ENCODE measurements at regions not wholly inside any gene's neighbourhood (a gene's known extent, or its start where the extent isn't known, plus 50 kb on each side); places are given as distances from the start of the nearest gene placed in this dataset.
A peak's percentile ranks its signal among the peaks of the same experiment; 100 is the strongest.
"Not testable (repeated sequence)": the region's sequence is repeated elsewhere in the genome, so short reads cannot be mapped to it uniquely, and the experiment has no call there.

GRCh38 chr18:34942276-34942675, 98.9 kb upstream of the MAPRE2 start:
- DNase-seq (ENCODE audit: low read depth): no peak

GRCh38 chr18:34942975-34943374, 98.2 kb upstream of the MAPRE2 start:
- DNase-seq (ENCODE audit: low read depth): no peak

DNA sequence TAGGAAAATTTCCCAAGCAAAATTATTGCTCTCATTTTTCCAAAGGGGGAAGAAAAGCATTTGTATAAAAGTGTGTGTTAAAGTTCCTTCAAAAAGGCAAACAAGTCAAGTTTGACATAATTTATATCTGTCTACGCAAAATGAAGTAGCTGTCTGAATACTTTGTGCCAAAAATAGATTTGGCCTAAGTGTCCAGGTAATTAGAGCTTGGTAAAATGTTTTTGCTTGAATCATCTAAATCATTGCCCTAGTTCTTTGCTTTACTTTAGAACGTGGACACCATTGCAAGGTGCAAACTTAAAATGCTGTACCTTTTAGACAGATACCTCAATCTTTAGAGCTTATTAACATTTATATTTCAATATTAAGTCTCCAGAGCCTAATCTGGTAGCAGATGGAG, 97.6 kb upstream of the MAPRE2 start:
- DNase-seq (ENCODE audit: low read depth): no peak

- DNase-seq (ENCODE audit: low read depth): no peak
Measured at GRCh38 chr18:34947711-34948125, 93.5 kb upstream of the MAPRE2 start.

DNA sequence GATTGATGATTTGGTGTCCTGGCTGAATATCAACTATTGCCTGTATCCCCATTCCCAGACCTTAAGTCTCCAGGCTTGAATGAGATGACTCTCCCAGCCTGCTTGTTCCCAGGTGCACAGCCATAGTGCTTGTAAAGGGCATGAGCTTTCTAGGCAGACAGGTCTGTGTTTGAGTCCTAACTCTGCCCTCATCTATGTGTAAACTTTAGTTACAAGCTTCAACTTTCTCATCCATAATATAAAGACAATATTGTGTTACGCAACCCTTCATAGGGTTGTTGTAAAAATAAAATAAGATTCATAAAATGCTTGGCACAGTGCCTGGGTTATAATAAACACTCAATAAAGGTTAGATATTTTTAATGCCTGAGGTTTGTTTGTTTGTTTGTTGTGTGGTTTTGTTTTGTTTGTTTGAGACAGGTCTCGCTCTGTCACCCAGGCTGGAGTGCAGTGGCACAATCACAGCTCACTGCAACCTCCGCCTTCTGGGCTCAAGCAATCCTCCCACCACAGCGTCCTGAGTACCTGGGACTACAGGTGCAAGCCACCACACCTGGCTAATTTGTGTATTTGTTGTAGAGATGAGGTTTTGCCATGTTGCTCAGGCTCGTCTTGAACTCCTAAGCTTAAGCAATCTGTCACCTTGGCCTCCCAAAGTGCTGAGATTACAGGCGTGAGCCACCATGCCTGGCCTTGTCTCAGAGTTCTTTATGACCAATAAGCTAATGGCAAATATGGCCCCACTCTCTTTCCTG, 89.4 kb upstream of the MAPRE2 start:
- no peak for DNase-seq (ENCODE audit: low read depth)

GRCh38 chr18:34953212-34953611, 88.0 kb upstream of the MAPRE2 start:
- no peak for DNase-seq (ENCODE audit: low read depth)

- DNase-seq (ENCODE audit: low read depth): not testable (repeated sequence)
Measured at GRCh38 chr18:34955494-34955893, 85.7 kb upstream of the MAPRE2 start.

GRCh38 chr18:34956663-34957062, 84.5 kb upstream of the MAPRE2 start:
- no peak for DNase-seq (ENCODE audit: low read depth)

DNA sequence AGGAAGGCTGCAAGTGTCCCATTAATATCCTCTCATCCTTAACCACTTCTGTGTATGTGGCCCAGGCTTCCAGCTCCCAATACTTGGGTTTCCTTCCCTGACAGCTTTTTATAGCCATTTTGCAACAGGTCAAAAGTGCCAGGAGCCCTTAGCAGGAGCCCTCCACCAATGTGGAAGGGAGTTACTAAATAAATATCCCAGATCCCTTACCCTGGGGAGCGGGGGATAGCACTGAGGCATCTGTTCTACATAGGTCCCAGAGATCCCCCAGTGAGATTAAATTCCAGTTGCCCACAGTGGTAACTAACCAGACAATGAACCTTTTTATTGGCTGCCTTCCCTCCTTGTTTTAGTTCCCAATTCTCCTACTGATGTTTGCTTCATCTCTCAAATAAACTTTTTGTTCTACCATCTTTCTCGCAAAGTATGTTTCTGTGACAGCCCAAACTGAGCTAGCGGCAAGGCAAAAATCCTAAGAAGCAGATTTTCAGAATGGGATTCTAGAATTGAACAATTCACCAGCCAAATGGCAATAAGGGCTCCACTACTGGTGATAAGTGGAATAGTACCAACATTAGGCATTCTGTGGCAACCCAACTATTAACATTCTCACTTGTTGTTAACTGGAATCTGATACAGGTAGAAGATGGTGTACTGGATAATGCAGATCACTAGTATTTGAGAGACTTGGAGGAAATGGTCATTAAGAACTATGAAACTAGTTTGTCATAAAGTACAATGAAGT, 83.9 kb upstream of the MAPRE2 start:
- no peak for DNase-seq (ENCODE audit: low read depth)

DNA sequence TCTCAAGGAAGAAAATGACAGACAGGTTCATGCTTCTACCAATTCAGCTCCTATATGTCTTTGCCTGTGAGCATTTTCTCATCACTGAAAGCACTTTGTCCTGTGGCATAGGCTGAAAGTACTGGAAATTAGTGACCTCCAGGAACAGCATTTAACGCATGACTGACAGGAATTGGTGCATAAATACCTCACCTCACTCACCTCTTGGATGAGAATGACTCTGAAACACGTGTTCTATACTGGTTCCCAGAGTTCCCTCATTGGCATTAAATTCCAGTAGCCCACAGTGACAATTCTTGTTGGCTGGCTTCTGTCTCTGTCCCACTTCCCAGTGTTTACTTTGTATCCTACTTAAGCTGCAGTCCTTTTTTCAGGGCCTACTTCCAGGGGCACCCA, 83.4 kb upstream of the MAPRE2 start:
- DNase-seq (ENCODE audit: low read depth): no peak

DNA sequence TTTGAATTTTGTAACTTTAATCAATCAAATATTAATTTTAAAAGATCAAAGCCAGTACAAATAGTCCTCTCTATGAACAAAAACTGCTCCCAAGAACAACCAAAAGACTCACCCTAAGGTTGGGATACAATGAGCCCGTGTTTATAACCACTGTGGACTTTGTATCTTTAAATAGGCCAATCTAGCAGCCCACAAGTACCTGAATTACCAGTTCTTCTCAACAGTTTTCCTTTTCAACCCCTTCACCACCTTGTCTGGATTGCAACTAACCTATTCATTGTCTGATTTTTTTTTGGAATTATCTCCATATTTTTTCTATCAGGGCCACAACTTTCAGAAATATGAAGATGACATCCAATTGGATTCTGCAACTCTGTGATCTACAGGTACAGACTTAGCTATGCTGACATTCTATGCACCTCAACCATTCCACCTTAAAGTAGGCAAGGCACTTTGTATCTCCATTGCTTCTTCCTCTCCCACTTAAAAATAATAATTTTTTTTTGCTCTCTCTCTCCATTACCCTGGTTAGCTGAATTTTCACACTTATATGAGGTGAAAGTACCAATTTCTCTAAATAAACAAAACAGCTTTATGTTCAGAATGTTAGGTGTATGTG, 81.9 kb upstream of the MAPRE2 start:
- DNase-seq (ENCODE audit: low read depth): no peak

DNA sequence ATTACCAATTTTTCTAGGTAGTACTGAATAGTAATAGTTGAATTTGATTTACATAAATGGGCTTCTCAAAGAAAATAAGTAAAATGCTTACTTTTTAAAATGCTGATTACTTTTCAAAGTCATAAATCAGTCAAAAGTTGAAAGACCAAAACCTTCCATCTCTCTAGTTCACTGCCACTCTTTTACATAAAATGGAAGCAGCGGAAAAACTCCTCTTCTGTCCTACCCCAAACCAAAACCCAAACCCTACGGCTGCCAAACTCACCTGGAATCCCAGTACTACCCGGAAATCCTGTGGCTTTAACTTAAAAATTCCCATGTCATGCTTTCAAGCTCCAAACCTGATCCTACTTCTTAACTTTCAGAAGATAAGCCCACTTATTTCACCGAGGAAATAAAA, 81.2 kb upstream of the MAPRE2 start:
- DNase-seq (ENCODE audit: low read depth): no peak

DNA sequence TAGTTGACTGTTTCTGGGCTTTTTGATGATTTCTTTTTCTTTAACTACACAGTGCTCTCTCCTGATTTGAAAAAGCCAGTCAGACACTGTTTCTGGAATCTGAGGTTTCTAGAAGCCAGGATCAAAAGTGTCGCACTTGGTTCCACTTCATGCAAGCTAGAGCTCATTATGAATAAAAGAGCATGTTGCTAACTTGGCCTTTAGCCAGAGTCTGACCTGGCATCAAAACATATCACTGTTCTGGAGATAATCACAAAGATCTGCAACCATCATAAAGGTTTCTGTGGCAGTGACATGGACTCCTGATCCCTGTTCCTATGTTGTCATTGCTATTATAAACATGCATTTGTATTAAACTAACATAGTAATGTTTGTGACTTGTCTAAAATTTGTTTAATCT, 76.1 kb upstream of the MAPRE2 start:
- no peak for DNase-seq (ENCODE audit: low read depth)

GRCh38 chr18:34965566-34965965, 75.6 kb upstream of the MAPRE2 start:
- no peak for DNase-seq (ENCODE audit: low read depth)

GRCh38 chr18:34970106-34970505, 71.1 kb upstream of the MAPRE2 start:
- no peak for DNase-seq (ENCODE audit: low read depth)

DNA sequence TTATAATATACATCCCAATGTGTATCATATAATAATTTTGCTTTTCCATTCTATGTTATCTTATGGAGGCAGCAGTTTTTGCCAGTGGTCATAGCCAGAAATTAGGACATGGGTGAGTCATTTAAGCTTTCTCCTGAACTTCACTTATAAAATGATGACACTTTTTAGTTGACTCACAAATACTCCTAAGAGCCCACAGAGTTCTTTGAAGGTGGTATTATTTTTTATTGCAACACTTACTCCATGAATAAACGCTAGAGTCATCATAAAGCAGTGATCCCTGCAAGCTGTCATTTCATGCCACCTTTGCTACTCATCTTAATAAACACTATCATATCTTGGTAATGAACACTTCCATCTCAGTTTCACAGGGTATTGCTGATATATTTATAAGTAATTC, 69.9 kb upstream of the MAPRE2 start:
- DNase-seq (ENCODE audit: low read depth): no peak

DNA sequence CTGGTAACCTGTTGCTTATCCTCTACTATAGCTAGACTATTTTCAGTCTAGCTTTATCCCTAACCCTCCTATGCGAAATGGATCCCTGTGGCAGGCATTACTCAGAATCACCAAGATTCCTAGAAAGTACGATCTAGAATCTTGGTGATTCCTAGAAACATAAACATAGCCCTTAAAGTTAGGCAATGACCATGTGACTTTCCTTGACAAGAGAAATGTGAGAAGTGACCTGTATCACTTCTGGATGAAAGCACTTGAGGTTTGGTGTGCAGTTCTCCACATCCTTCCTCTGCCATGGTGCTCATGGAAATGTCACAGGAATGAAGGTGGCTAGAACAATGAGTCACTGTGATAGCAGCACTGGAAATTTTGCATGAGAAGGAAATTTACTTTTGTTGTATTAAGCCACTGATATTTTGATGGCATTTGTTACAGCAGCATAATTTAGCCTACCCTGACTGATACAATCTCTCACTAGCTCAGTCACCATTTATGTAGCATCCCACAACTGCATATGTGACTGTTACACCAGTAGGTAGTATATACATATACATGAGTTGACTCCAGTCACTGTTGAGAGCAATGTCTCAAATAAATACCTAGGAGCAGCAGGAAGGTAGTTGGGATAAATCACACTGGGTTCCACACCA, 68.3 kb upstream of the MAPRE2 start:
- DNase-seq (ENCODE audit: low read depth): no peak

DNA sequence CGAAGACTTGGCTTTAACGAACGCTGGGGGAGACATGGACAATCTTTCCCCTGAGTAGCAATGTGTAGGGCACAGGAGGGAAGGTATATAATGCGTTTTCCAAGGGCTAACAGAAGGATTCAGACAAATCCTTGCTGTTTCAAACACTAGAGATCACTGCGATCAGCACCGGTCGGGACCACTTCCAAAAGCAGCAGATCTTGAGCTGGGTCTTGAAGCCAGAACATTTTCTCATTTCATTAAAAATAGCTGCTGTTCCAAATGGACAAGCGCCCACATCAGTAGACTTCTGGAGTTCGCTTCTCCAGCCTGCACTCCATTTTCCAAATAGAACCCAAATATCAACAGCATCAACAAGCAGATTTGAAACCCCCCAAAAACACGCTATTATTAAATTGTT, 65.1 kb upstream of the MAPRE2 start:
- no peak for DNase-seq (ENCODE audit: low read depth)

GRCh38 chr18:34976534-34976898, 64.7 kb upstream of the MAPRE2 start:
- DNase-seq (ENCODE audit: low read depth): no peak

- DNase-seq (ENCODE audit: low read depth): peak; percentile 60
Measured at GRCh38 chr18:34976899-34977837, 64.0 kb upstream of the MAPRE2 start.

DNA sequence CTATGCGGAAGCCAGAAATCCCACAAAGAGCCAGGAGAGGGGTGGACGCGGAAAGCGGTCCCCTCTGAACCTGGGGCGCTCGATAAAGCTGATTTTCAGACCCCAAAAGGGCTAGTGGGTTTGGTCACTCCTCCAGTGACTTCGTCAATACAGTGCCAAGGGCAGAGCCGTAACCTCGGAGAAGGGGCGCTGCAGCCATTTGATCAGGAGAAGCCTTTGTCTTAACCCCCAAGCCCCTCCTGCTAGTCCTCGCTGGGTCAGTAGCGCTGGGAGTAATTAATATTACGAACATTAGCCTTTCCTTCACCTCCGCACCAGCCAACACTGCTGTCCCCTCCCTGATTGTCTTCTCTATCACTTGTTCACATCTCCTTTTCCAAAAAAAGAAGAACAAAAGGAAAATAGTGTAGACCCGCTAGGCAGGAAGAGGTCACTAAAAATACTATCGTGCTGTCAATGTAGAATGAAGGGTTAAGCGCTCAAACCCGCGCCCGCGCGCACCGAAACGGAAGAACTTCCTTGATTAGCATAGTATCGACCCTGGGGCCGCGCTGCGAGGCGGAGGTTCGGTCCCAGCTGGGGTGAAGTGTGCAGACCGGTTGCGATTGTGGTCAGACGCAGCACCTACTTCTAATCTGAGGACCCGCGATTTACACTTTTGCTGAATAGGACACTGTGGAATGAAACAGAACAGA, 63.2 kb upstream of the MAPRE2 start:
- no peak for DNase-seq (ENCODE audit: low read depth)
